Esophagus (tissue), 2 donors: ENCODE measurements at regions not wholly inside any gene's neighbourhood (a gene's known extent, or its start where the extent isn't known, plus 50 kb on each side); places are given as distances from the start of the nearest gene placed in this dataset.

ENCODE experiments used
- H3K27ac ChIP-seq, 2 donors: one replicate each; pipeline ENCODE4 v1.5.1; 2013; ENCODE audit warnings: low read depth in 2 of 2, mild to moderate bottlenecking in 2 of 2, inconsistent platforms in 1 of 2, low read length in 1 of 2, moderate library complexity in 1 of 2
- H3K27me3 ChIP-seq, 2 donors: one replicate each; pipeline ENCODE4 v1.6.1; 2013; ENCODE audit warnings: low read length in 2 of 2, control low read depth in 1 of 2, mild to moderate bottlenecking in 1 of 2; ENCODE audit not compliant: insufficient read depth in 2 of 2, control insufficient read depth in 1 of 2
- H3K36me3 ChIP-seq, 2 donors: one replicate each; pipeline ENCODE4 v1.6.1; 2013; ENCODE audit warnings: low read length in 1 of 2; ENCODE audit not compliant: control insufficient read depth in 2 of 2, insufficient read depth in 2 of 2
- H3K4me1 ChIP-seq, 2 donors: one replicate each; pipeline ENCODE4 v1.6.1; 2013; ENCODE audit warnings: low read length in 1 of 2; ENCODE audit not compliant: control insufficient read depth in 2 of 2, insufficient read depth in 2 of 2
- H3K4me3 ChIP-seq, 2 donors: one replicate each; pipeline ENCODE4 v1.5.1; 2013; ENCODE audit warnings: low read length in 2 of 2, mild to moderate bottlenecking in 2 of 2, low read depth in 1 of 2, moderate library complexity in 1 of 2
- H3K9me3 ChIP-seq, 2 donors: one replicate each; pipeline ENCODE4 v1.6.1; 2013; ENCODE audit warnings: mild to moderate bottlenecking in 2 of 2, low read depth in 1 of 2, low read length in 1 of 2, moderate library complexity in 1 of 2; ENCODE audit not compliant: control insufficient read depth in 2 of 2, insufficient read depth in 1 of 2
- WGBS, 2 donors: extraction: QIAGEN DNeasy Blood & Tissue Kit; methylation state at CpG; one replicate each; pipeline ENCODE4 v1.1.7; 2013; 5-methylcytosine and 5-hydroxymethylcytosine counted together
- donor health status: healthy with polysubstance abuse.
- donor health status: Bipolar disorder and iron deficiency.

- Histone ChIP-seq H3K9me3 (no peaks in the 10 kb centered on the region), H3K4me3 (no peak overlapping the region), H3K4me1 (no peaks in the 10 kb centered on the region), H3K36me3 (no peaks in the 10 kb centered on the region), H3K27ac (no peak overlapping the region), H3K27me3 (no peaks in the 10 kb centered on the region)
- 90 to 91% methylated on average over 2 of the region's 2 CpGs for WGBS, 2 donors
Observed at GRCh38 chr14:84272290-84272721, 1257.6 kb upstream of the FLRT2 start.

- Histone ChIP-seq H3K27me3 (no peaks in the 10 kb centered on the region), H3K4me1 (no peaks in the 10 kb centered on the region), H3K9me3 (no peaks in the 10 kb centered on the region), H3K4me3 (no peak overlapping the region), H3K36me3 (no peaks in the 10 kb centered on the region), H3K27ac (no peak overlapping the region)
- WGBS, 2 donors, result 69 to 72% methylated on average over 3 of the region's 3 CpGs
Observed at GRCh38 chr14:84273181-84273580, 1256.8 kb upstream of the FLRT2 start.

GRCh38 chr14:84282618-84283017 lies 1247.3 kb upstream of the FLRT2 start:
- no peak overlapping the region for H3K4me3 ChIP-seq
- H3K36me3 ChIP-seq, result no peaks in the 10 kb centered on the region
- H3K9me3 ChIP-seq, result no peaks in the 10 kb centered on the region
- 82 to 83% methylated on average over 2 of the region's 2 CpGs for WGBS, 2 donors
- no peak overlapping the region for H3K27ac ChIP-seq
- H3K4me1 ChIP-seq, result no peaks in the 10 kb centered on the region
- H3K27me3 ChIP-seq, result no peaks in the 10 kb centered on the region

- Histone ChIP-seq H3K9me3 (no peaks in the 10 kb centered on the region), H3K27ac (no peak overlapping the region), H3K36me3 (no peaks in the 10 kb centered on the region), H3K4me1 (no peaks in the 10 kb centered on the region), H3K4me3 (no peak overlapping the region), H3K27me3 (no peaks in the 10 kb centered on the region)
- 58 to 79% methylated on average over 2 of the region's 2 CpGs for WGBS, 2 donors
Observed at GRCh38 chr14:84288781-84289180, 1241.2 kb upstream of the FLRT2 start.

GRCh38 chr14:84298663-84299195 lies 1231.2 kb upstream of the FLRT2 start:
- no peak overlapping the region for H3K27ac ChIP-seq
- WGBS, 2 donors, result 37 to 55% methylated on average over 1 of the region's 1 CpG
- H3K36me3 ChIP-seq, result no peaks in the 10 kb centered on the region
- no peaks in the 10 kb centered on the region for H3K9me3 ChIP-seq
- H3K27me3 ChIP-seq, result no peaks in the 10 kb centered on the region
- H3K4me3 ChIP-seq, result no peak overlapping the region
- peaks cover 0 to 2% of the 10 kb centered on the region in 2 donors for H3K4me1 ChIP-seq

DNA sequence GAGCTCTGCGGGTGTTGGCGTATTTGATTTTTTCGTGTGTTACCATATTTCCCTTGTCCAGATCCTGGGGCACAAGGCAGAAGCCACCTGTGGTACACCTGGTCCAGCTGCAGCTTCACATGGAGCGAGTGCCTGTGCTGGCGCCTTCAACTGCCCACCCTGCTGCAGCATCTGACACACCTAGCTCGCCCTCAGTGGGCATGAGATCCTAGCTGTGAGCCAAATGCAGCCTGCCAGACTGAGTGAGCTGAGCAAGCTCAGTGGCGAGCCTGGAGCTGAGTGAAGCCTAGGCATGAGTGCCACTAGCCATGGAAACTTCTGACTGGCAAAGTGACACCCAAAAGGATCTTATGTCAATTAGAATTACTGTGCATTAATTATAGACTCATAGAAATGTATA lies 1226.8 kb upstream of the FLRT2 start:
- Histone ChIP-seq H3K27ac (no peak overlapping the region), H3K36me3 (no peaks in the 10 kb centered on the region), H3K27me3 (no peaks in the 10 kb centered on the region), H3K4me1 (peaks cover 0 to 2% of the 10 kb centered on the region in 2 donors), H3K4me3 (no peak overlapping the region), H3K9me3 (no peaks in the 10 kb centered on the region)
- 89 to 91% methylated on average over 7 of the region's 7 CpGs for WGBS, 2 donors

DNA sequence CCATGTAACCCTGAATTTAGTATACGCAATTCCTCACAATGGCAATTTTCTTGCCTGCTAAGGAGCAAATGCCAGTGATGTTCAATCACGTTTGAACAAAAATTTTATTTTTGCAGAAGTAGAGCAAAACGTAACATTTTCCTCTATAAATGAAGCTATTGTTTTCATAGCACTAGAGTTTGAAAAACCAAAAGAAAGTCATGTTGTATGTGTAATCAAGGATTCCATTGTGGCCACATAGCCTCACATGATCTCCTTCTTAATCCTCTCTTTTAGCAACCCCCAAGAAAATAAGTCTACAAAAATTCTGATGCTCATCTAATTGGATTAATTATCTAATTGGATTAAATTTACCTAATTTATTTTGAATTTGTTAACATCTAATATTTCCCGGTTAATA lies 1217.4 kb upstream of the FLRT2 start:
- Histone ChIP-seq H3K27ac (no peak overlapping the region), H3K4me1 (no peaks in the 10 kb centered on the region), H3K9me3 (no peaks in the 10 kb centered on the region), H3K27me3 (no peaks in the 10 kb centered on the region), H3K36me3 (no peaks in the 10 kb centered on the region), H3K4me3 (no peak overlapping the region)
- 86 to 87% methylated on average over 4 of the region's 4 CpGs for WGBS, 2 donors

DNA sequence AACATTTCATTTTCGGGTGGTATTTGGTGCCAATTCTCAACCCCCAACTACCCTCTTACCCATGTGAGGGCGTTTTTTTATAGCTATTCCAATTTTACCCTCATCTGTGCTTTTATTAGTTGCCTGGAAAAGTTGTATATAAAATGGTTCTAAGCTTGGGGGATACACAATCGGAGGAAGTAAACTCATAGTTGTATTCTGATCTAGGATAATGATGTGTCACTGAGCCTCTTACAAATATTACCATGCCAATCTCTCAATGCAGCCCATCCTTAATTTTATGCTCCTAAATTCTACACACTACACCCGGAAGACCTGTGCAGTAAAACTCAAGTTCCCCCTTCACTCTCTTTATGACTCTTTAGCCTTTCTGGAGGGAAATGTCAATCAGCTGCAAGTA lies 1206.5 kb upstream of the FLRT2 start:
- H3K27ac ChIP-seq, result no peak overlapping the region
- no peaks in the 10 kb centered on the region for H3K36me3 ChIP-seq
- H3K4me3 ChIP-seq, result no peak overlapping the region
- no peaks in the 10 kb centered on the region for H3K27me3 ChIP-seq
- H3K4me1 ChIP-seq, result no peaks in the 10 kb centered on the region
- WGBS, 2 donors, result 74 to 79% methylated on average over 4 of the region's 4 CpGs
- H3K9me3 ChIP-seq, result no peaks in the 10 kb centered on the region

- H3K27me3 ChIP-seq, result no peaks in the 10 kb centered on the region
- WGBS, 2 donors, result 15 to 35% methylated on average over 4 of the region's 4 CpGs
- H3K4me3 ChIP-seq, result no peak overlapping the region
- no peaks in the 10 kb centered on the region for H3K4me1 ChIP-seq
- no peak overlapping the region for H3K27ac ChIP-seq
- no peaks in the 10 kb centered on the region for H3K9me3 ChIP-seq
- no peaks in the 10 kb centered on the region for H3K36me3 ChIP-seq
Observed at GRCh38 chr14:84323978-84324377, 1206.0 kb upstream of the FLRT2 start.

DNA sequence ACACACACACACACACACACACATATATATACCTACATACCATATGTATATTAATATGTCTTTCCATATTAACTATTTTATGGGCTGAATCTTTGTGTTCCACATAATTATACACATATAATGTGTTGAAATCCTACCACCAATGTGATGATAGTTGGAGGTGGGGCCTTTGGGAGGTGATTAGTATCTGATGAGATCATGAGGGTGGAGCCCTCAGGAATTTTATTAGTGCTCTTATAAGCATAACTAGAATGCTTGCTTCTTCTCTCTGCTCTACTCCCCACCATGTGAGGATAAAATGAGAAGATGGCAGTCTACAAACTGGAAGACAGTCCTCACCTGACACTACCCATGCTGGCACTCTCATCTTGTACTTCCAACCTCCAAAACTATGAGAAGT lies 1193.5 kb upstream of the FLRT2 start:
- Histone ChIP-seq H3K27me3 (no peaks in the 10 kb centered on the region), H3K36me3 (no peaks in the 10 kb centered on the region), H3K4me3 (no peak overlapping the region), H3K27ac (no peak overlapping the region), H3K9me3 (no peaks in the 10 kb centered on the region), H3K4me1 (peaks cover 0 to 2% of the 10 kb centered on the region in 2 donors)
